Liver (tissue), 8 donors: ENCODE measurements at regions not wholly inside any gene's neighbourhood (a gene's known extent, or its start where the extent isn't known, plus 50 kb on each side); places are given as distances from the start of the nearest gene placed in this dataset.

Experiments used
- DNase-seq: peaks from one replicate; pipeline ENCODE4 v3.0.0-alpha.2; 2017; ENCODE audit warnings: low spot score
- H3K27ac ChIP-seq, 2 donors: one replicate each; pipeline ENCODE4 v1.7.0; 2013; ENCODE audit warnings: inconsistent platforms in 2 of 2, low read length in 2 of 2, control low read depth in 1 of 2, low read depth in 1 of 2, mild to moderate bottlenecking in 1 of 2
- H3K27me3 ChIP-seq, 4 donors: one replicate each; pipeline versions ENCODE4 v1.6.1 to v1.7.0; 2013; ENCODE audit warnings: low read length in 3 of 4, inconsistent platforms in 1 of 4, mild to moderate bottlenecking in 1 of 4, moderate library complexity in 1 of 4; ENCODE audit not compliant: control insufficient read depth in 4 of 4, insufficient read depth in 4 of 4
- H3K36me3 ChIP-seq, 4 donors: one replicate each; pipeline versions ENCODE4 v1.6.1 to v1.7.0; 2013; ENCODE audit warnings: low read length in 3 of 4, mild to moderate bottlenecking in 3 of 4, low read depth in 1 of 4, moderate library complexity in 1 of 4; ENCODE audit not compliant: control insufficient read depth in 4 of 4, insufficient read depth in 3 of 4
- H3K4me1 ChIP-seq, 4 donors: one replicate each; pipeline versions ENCODE4 v1.6.1 to v1.7.0; 2013; ENCODE audit warnings: low read length in 3 of 4, mild to moderate bottlenecking in 3 of 4, moderate library complexity in 1 of 4; ENCODE audit not compliant: control insufficient read depth in 4 of 4, insufficient read depth in 4 of 4
- H3K4me3 ChIP-seq, 3 donors: one replicate each; pipeline versions ENCODE4 v1.6.1 to v1.7.0; 2013; ENCODE audit warnings: low read length in 3 of 3, control low read depth in 1 of 3, low read depth in 1 of 3, mild to moderate bottlenecking in 1 of 3
- H3K9ac ChIP-seq, 2 donors: one replicate each; pipeline ENCODE4 v1.7.0; 2013; ENCODE audit warnings: low read length in 2 of 2, mild to moderate bottlenecking in 2 of 2, moderate library complexity in 2 of 2, control low read depth in 1 of 2, low read depth in 1 of 2
- H3K9me3 ChIP-seq, 4 donors: one replicate each; pipeline versions ENCODE4 v1.6.1 to v1.7.0; 2013; ENCODE audit warnings: low read length in 3 of 4; ENCODE audit not compliant: control insufficient read depth in 4 of 4
- ATF3 ChIP-seq: IDR thresholded peaks from 2 replicates; pipeline ENCODE4 v1.6.1; 2016; ENCODE audit warnings: antibody characterized with exemption
- CTCF ChIP-seq: fragments of 150-350 bp; IDR thresholded peaks from 2 replicates; pipeline ENCODE4 v1.5.1; 2017; ENCODE audit warnings: improper control_type of control experiment, low read depth, low read length; ENCODE audit not compliant: missing input control
- EGR1 ChIP-seq, 2 donors: IDR thresholded peaks; 2 replicates each; pipeline ENCODE4 v1.6.1; 2016 to 2018; ENCODE audit warnings: antibody characterized with exemption in 2 of 2, low read depth in 2 of 2
- FOXA1 ChIP-seq: IDR thresholded peaks from 2 replicates; pipeline ENCODE4 v1.6.1; 2016; ENCODE audit warnings: antibody characterized with exemption
- FOXA2 ChIP-seq: IDR thresholded peaks from 2 replicates; pipeline ENCODE4 v1.6.1; 2016; ENCODE audit warnings: antibody characterized with exemption
- GABPA ChIP-seq, 2 donors: IDR thresholded peaks in 1 of 2; conservative IDR thresholded peaks in 1 of 2; 2 replicates each; pipeline ENCODE4 v1.6.1; 2016; ENCODE audit warnings: antibody characterized with exemption in 2 of 2, mild to moderate bottlenecking in 1 of 2, moderate library complexity in 1 of 2
- HNF4A ChIP-seq, 2 donors: conservative IDR thresholded peaks; 2 replicates each; pipeline ENCODE4 v1.6.1; 2016; ENCODE audit warnings: antibody characterized with exemption in 2 of 2, mild to moderate bottlenecking in 2 of 2
- HNF4G ChIP-seq: IDR thresholded peaks from 2 replicates; pipeline ENCODE4 v1.6.1; 2016; ENCODE audit warnings: antibody characterized with exemption
- JUND ChIP-seq, 2 donors: IDR thresholded peaks; 2 replicates each; pipeline ENCODE4 v1.6.1; 2016; ENCODE audit warnings: antibody characterized with exemption in 2 of 2
- MAX ChIP-seq: IDR thresholded peaks from 2 replicates; pipeline ENCODE4 v1.6.1; 2016; ENCODE audit warnings: antibody characterized with exemption
- RAD21 ChIP-seq, 2 donors: IDR thresholded peaks; 2 replicates each; pipeline ENCODE4 v1.6.1; 2016; ENCODE audit warnings: antibody characterized with exemption in 2 of 2, mild to moderate bottlenecking in 2 of 2
- REST ChIP-seq: IDR thresholded peaks from 2 replicates; pipeline ENCODE4 v1.6.1; 2016; ENCODE audit warnings: antibody characterized with exemption, mild to moderate bottlenecking
- RXRA ChIP-seq, 2 donors: IDR thresholded peaks; 2 replicates each; pipeline ENCODE4 v1.6.1; 2017 to 2018; ENCODE audit warnings: antibody characterized with exemption in 2 of 2, mild to moderate bottlenecking in 1 of 2
- TAF1 ChIP-seq: conservative IDR thresholded peaks from 2 replicates; pipeline ENCODE4 v1.6.1; 2016; ENCODE audit warnings: antibody characterized with exemption, mild to moderate bottlenecking
- YY1 ChIP-seq: IDR thresholded peaks from 2 replicates; pipeline ENCODE4 v1.6.1; 2016; ENCODE audit warnings: antibody characterized with exemption, mild to moderate bottlenecking
- ZBTB33 ChIP-seq: IDR thresholded peaks from 2 replicates; pipeline ENCODE4 v1.6.1; 2016; ENCODE audit warnings: antibody characterized with exemption
- WGBS: extraction: QIAGEN DNeasy Blood & Tissue Kit; methylation state at CpG from one replicate; pipeline ENCODE4 v1.1.7; 2013; 5-methylcytosine and 5-hydroxymethylcytosine counted together
- donor health status: healthy.
- donor health status: healthy.
- donor health status: healthy.
- donor health status: healthy.
- donor health status: healthy.

- Histone ChIP-seq H3K9ac (no peak overlapping the region), H3K36me3 (no peaks in the 10 kb centered on the region)
- no peak for DNase-seq
Measured at GRCh38 chr2:145960479-145961163, 1440.7 kb upstream of the ZEB2 start.

GRCh38 chr2:145958611-145959010, 1438.7 kb upstream of the ZEB2 start:
- H3K4me1 ChIP-seq, result no peaks in the 10 kb centered on the region
- no peaks in the 10 kb centered on the region for H3K36me3 ChIP-seq
- H3K27me3 ChIP-seq, result no peaks in the 10 kb centered on the region
- 89% methylated on average over 4 of the region's 4 CpGs for WGBS
- no peak overlapping the region for H3K4me3 ChIP-seq
- H3K27ac ChIP-seq, result no peak overlapping the region
- no peak for DNase-seq
- no peak overlapping the region for H3K9ac ChIP-seq
- no peak for TF ChIP-seq YY1
- no peak for TF ChIP-seq HNF4G
- TF ChIP-seq GABPA (IDR thresholded peaks at IDR 0.05 in 1 of 2, conservative IDR thresholded peaks at IDR 0.05 in 1 of 2), result no peak
- no peak for TF ChIP-seq CTCF
- TF ChIP-seq FOXA2, result no peak
- no peak for TF ChIP-seq RAD21 (IDR thresholded peaks at IDR 0.05)
- TF ChIP-seq ATF3, result no peak
- no peak for TF ChIP-seq RXRA (IDR thresholded peaks at IDR 0.05)
- no peak for TF ChIP-seq ZBTB33
- no peak for TF ChIP-seq EGR1 (IDR thresholded peaks at IDR 0.05; ENCODE audit: low read depth in 2 of 2)
- no peak for TF ChIP-seq REST
- no peak for TF ChIP-seq TAF1
- TF ChIP-seq MAX, result no peak
- no peak for TF ChIP-seq HNF4A (conservative IDR thresholded peaks at IDR 0.05)
- no peak for TF ChIP-seq JUND (IDR thresholded peaks at IDR 0.05)
- peaks cover 0 to 2% (median 0%) of the 10 kb centered on the region in 4 donors for H3K9me3 ChIP-seq

More at GRCh38 chr2:145960479-145961163, 1440.7 kb upstream of the ZEB2 start:
- WGBS, result 95% methylated on average over 23 of the region's 23 CpGs
- H3K4me1 ChIP-seq, result no peaks in the 10 kb centered on the region
- H3K27ac ChIP-seq, result no peak overlapping the region
- H3K27me3 ChIP-seq, result no peaks in the 10 kb centered on the region
- no peak overlapping the region for H3K4me3 ChIP-seq
- no peaks in the 10 kb centered on the region for H3K9me3 ChIP-seq
- TF ChIP-seq FOXA1, result no peak
- TF ChIP-seq FOXA2, result no peak
- TF ChIP-seq RAD21 (IDR thresholded peaks at IDR 0.05), result no peak
- TF ChIP-seq TAF1, result no peak
- no peak for TF ChIP-seq YY1
- TF ChIP-seq HNF4A (conservative IDR thresholded peaks at IDR 0.05), result no peak
